HG03378 (cell line): ENCODE measurements at regions not wholly inside any gene's neighbourhood (a gene's known extent, or its start where the extent isn't known, plus 50 kb on each side); places are given as distances from the start of the nearest gene placed in this dataset.

ENCODE experiments used
- ATAC-seq: cut with Tn5 transposase; IDR thresholded peaks from one replicate; pipeline ENCODE4 v1.9.1; 2021; ENCODE audit warnings: mild to moderate bottlenecking, moderate library complexity; ENCODE audit not compliant: unreplicated experiment

DNA sequence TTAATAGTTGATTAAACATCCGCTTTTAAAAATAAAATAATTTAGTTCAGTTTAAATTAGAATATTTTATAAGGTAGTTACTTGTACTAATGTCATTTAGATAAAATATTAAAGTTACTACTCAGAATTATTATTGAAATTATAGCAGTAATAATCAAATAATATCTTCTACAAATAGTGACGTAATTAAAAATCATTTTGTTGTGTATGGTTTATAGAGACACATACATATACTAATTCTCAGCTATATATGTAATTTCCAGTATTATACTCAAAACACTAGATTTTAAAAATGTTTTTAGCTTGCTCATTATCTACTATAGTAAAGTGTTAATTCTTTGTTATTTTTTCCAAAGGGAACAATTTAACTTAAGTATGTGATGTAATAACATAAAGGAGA lies 435.2 kb upstream of the MANEA start:
- ATAC-seq, result no peak

DNA sequence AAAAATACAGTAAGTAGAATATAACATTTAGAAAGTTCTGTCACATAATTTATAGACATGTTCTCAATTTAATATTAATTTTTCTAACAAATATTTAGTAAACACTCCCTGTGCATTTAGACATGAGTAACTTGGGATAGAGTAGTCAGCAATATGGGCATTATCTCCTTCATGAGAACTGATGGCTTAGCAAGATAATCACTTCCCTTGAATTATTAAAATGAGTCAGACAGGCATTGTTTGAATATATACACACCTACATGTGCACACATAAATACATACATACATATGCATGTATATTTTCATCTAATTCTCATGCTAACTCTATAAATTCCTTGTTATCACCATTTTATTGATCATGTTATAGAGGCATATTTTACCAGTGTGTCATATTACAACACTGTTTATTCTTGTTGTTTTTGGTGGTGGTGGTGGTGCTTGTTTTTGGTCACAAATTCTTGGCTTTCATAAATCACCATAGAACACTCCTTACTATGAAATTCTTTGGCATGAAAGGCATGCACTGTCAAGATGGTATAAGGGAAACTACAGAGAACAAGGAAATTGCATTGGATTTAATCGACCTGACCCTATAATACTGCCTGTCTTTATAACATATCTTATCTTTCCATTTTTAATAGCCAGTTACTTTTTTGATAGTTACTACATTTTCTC lies 434.5 kb upstream of the MANEA start:
- no peak for ATAC-seq

DNA sequence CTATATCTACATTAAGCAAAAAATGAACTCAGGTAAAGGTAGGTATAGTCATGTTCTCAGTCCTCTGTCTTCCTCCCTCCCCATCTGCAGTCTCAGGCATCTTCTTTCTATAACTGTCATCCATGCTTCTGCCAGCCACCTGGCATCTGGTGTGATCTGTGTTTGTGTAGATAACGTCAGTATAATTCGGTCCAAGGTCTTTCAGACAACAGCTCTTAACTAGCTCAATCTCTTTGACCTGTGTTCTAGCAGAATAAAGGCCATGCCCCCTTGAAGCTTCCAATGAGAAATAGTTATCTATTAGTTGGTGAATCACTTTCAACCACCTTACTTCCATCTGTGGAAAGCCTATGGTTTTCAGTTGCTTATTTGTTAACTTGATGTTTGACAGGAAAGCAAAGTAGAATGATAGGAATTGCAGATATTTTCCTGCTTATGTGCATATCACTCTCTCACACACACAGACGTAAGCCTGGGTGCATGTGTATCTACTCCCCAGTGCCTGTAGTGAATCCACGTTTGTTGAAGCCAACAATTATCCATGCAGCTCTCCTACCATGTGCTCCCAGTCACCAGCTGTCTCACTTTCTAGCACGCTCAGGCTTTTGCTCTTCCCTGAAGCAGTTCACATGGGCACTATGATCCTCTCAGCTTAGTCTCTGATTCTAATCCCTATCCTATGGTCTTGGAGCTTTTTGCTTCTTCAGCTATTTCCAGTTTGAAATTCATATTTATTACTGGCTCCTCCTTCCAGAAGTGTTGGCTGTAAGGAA lies 433.7 kb upstream of the MANEA start:
- no peak for ATAC-seq

DNA sequence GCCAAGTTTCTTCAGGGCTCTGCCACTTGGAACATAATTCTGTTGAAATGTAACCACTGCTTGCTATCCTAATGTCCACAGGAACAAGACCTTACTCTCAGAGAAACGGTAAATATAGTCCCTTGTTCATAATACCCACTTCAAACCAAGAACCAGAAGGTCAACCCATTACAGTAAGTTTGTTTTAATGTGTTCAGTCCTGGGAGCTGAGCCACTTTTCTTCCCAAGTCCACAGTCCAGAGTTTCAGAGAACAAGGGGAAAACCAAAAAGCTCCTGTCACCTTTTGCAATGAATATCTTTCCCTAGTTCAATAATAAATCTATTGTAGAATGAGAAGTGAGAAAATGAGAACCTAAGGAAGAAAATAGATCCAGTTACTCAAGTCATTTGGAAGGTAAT lies 431.9 kb upstream of the MANEA start:
- ATAC-seq, result no peak

DNA sequence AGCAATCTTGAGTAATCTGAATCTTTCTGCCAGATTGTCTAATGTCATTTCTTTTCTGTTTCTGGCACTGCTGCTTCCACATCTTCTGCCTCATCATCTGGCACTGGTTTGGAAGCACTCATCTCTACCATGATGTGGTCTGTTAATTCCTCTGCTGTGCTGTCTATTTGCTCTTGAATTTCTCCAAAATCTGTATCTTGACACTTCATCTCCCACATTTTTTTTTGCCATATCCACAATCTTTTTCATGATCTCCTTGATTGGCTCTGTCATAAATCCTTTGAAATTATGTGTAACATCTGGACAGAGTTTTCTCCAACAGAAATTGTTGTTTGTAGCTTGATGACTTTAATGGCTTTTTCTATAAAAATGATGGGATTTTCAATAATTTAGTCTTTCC lies 417.8 kb upstream of the MANEA start:
- no peak for ATAC-seq

DNA sequence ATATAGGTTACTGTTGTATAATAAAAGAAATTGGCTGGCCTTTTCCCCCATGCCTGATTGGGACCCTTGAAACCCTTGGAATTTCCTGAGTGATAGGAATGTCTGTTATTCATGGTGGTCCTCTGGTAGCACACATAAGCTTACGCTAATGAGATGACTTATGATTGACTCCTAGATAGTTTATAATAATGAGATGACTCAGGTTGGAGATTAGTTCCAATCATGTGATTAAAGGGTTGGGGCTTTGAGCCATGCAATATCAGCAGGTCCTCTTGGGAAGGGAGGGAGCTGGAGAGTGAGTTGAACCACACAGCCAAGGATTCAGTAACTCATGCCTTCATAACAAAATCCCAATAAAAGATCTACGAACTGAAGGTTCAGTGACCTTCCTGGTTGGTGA lies 407.6 kb upstream of the MANEA start:
- no peak for ATAC-seq

DNA sequence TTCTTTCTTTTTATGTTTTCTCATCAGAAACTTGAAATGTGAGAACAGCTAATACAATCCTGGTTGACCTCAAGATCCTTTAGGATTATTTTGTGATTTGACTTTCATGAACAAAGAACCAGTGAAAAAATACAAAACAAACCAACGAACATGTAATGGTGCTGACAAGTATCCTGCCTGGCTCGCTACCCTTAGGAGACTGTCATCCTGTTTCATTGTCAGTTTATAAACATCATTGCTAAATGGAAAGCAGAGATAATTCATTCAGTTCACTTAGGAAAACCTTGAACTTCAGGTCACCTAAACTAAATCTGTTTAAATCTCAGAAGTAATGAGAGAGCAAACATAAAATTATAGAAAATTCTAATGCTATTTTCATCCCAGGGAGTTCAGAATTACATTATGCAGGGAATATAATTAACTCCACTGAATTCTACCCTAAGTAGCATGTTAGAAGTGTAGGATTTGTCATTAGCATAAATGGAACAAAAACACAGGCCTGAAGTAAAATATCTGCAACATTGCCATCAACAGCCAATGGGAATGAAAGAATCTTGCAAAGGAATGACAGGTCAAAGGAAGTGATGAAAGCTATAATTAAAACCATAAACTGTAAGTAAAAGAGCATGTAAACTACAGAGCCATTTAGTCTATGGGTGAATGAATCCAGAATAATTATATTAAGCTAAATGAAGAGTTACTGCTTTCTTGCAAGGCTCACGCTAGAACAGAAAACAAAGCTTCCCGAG lies 401.2 kb upstream of the MANEA start:
- ATAC-seq, result no peak

DNA sequence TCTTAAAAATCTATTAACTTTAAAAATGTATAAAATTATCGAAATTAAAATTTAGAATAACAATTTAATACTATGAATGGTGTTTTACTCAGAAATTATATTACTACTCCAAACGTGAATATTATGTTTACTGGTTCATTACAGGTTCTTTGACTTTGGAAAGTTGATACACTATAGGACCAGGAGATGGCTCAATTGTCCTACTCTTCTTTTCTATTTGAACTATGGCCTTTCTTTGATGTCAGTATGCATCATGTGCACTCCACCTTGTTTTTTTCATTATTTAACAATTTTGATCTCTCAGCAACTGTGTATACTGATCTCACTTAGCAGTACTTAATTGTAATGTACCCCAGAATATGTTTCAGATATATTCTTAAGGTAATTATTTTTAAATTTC lies 391.5 kb upstream of the MANEA start:
- ATAC-seq, result no peak

DNA sequence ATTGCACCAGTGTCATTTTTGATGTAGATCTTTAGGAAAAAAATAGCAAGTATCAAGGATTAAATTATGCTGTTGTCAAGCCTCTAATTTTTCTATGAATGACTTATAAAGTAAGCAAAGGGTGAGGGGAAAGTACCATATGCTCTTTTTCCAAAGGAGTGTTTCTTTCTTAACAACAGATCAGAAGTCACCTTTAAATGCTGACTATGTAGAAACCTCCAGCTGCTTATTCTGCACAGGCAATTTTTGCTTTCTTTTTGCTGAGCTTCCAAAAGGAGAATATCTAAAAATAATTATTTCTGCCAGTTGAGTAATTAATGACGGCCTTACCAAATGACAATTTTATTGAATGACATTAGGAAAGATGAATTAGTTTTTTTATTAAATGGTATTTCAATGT lies 390.6 kb upstream of the MANEA start:
- ATAC-seq, result no peak

DNA sequence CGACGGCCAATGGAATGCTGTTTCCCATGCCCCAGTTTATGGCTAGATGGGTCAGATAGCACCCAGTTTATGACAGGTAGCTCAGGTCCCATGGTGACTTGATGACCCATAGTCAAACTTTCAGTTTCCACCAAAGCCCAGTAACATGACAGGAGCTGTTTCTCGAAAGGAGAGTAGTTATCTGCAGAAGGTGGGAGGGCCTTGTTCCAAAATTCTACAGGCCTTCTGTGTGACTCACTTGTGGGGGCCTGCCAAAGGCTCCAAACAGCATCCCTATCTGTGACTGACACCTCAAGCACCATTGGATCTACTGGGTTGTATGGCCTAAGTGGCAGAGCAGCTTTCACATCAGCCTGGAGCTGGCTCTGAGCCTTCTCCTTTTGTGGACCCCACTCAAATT lies 379.7 kb upstream of the MANEA start:
- ATAC-seq, result no peak

DNA sequence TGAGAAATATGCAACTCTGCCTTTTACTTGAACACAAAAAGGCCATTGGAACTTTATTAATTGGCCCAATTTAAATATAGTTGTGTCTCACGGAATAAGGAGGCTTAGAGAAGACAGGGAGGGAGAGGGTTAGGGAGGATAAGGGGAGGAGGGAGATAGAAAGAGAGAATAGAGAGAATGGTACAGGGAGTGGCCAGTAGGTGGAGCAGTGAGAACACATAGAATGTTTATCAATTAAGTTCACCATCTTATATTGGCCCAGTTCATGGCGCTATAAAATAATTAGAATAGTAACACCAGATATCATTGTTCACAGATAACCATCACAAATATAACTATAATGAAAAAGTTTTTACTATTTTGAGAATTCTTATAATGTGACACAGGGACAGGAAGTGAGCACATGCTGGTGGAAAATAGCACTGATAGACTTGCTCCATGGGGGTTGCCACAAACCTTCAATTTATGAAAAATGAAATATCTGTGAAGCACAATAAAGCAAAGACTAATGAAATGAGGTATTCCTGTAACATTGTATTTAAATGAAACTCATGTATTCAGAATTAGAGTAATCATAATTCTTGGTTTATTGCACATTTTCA lies 374.1 kb upstream of the MANEA start:
- peak; percentile 93 for ATAC-seq

DNA sequence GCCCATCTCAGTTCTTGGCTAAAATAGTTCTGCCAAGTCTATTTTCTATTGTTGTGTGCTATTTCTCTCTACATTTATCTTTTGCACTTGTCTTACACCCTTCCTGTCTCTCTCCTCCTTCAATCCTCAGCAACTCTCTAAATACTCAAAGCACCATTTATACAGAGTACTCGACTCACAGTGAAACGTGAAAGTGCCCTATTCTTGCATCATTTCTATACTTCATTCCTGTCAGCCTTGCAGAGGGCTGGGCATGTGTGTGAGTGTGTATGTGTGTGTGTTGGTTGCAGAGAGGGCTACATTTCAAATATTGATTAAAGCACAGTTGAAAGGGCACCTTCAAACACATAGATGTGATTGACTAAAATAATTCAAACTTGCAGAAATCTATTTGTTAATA lies 373.2 kb upstream of the MANEA start:
- no peak for ATAC-seq

DNA sequence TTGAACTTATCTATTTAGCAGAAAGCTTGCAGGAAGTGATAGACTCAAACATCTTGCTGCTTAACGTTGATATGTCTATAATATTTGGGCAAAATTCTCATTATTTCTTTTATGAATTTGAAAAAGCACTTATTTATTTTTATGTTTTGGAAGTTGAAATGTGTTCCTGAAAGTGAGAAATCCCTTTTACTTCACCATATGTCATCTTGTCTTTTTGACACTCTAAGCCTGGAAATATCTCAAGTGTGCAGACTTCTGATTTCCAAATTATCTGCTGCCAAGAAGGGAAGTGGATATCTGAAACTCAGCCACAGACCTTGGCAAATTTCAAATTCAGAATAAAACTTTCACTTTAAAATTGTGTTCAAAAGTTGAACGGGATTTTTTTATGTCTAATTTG lies 368.7 kb upstream of the MANEA start:
- no peak for ATAC-seq

DNA sequence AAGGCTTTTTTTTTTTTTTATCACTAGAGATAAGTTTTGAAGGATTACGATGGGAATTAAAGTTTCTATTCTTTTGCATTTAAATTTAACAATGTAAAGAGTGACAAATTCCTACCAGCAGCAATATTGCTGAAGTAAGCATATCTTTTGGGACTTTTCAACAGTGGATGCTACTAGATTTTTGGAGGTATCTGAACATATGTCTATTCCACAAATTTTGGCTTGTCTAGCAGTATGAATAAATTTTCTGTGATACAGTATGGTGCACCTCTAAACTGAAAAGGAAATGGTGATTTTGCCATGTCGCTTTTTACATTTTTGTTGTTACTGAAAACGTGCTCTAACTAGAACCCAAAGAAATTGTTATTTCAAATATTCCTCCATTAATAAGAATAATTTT lies 368.3 kb upstream of the MANEA start:
- no peak for ATAC-seq

DNA sequence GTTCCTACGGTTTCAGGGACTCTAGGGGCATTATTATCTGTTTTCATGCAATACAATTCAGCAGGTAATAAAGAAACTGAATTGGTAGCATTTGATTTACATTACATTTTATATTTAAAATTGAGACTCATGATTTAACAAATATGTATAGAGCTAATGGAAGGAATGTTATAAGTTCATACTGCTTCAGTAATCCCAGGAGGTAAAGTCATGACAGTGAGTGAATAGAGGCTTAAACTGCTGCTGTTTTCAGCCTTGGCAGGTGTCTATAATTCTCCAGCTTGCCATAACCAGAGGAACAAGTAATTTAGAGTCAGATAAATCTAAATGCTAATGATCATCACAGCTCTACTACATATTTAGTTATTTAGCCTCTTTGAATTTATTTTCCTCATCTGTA lies 360.8 kb upstream of the MANEA start:
- no peak for ATAC-seq

DNA sequence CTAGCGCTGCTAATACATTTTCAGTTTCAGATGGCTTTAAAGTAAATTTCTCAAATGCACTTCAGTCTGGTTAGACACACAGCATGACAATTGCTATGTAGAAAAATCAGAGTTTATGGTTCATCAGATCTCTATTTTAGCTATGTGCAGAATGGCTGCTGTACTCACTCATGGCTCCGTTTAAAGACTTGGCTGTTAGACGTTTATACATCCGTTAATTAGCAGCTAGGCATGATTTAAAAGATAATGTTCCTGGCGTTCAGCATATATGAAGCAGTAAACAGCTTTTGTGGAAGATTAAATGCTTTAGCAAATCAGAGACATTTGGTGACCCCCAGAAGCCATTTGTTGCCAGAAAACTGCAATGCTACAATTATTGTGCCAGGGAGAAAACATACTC lies 350.0 kb upstream of the MANEA start:
- ATAC-seq, result no peak

DNA sequence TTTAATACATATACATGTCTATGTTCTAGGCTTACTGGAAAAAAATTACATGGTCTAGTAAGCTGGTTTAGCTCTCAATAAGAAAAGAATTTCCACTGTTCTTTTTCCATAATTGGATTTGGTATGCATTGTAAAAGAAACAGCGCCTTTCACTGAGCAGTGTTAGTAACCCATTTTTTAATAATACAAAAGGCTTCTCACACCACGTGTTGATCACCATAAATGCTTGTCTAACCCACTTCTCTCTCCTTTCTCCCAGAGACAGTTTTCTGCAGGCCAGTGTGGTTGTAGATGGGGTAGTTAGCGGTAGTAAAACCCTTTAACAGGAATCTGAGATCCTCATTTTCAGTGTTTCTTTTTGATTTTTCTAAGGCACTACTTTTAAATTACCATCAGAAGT lies 348.7 kb upstream of the MANEA start:
- no peak for ATAC-seq

DNA sequence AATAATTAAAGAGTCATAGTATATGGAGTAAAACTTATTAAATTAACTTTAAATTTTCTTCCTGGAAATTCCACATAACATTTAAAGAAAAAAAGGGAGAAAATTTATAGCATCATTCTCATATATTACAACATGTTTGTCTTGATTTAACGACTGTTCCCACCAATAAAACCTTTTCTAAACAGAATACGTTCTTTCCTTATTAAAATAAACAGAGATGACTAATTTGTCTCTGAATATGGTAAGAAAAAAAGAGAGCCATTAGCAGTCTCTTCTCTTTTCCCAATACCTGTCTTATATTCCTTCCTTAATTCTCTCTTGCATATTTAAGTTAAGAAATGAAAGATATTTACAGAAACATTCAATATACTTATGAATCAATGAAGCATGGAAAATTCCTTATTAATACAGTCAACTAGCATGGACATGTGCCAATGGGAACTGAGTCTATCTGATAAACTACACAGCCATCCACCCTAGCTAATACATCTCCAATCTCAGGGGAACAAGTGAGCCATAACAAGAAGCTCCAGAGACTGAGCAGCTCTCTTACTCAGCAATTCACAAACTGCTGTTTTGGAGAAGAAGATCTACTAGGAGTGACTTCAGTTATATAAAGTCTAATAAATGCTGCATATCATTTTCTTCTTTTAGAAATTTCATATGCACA lies 347.1 kb upstream of the MANEA start:
- ATAC-seq, result no peak

DNA sequence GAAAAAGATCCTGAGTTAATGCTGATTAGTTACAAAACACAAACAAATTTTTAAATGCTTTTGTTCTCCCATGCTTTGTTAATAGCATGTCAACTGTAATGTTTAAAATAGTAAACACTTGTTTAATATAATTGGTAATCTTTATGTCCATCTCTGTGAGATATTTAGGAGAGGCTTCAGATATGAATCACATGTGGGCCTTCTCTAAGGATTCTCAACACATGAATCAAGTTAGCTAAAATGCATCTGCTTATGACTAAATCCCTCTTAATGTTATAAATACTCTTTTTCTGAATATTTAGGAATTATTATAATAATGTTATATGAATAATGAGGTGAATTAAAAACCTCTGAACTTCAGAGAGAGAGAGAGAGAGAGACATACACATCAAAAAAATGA lies 345.9 kb upstream of the MANEA start:
- no peak for ATAC-seq

DNA sequence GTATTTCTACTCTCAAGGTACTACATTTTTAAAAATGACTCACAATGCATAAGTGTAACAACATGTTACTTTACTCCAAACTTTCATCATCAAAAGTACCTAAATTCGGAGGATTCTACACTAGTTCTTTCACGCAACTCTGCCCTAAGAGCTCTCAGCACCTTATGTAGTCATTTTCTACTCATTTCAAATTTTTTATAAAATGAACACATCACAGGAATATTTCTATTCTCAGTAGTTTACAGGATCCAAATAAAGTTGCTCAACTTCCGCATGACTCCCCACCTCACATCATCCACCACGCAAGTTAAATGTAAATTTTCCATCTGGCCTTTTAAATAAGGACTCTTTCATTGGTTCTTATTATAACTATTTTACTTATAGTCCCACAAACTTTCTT lies 344.9 kb upstream of the MANEA start:
- ATAC-seq, result no peak

DNA sequence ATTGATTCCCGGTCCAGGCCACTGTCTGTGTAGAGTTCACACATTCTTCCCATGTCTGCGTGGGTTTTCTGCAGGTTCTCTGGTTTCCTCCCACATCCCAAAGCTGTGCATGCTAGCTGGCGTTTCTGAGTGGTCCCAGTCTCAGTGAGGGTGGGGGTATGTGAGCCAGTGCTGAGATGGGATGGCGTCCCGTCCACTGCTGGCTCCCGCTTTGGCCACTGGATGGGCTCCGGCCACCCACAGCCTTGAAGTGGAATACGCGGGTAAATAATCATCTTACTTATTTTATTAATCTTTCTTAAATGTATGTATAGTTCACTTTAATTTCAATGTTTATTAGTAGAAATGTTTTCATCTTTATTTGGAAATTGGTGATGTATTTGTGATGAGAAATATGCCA lies 343.5 kb upstream of the MANEA start:
- no peak for ATAC-seq
